ENCODE measurements at regions not wholly inside any gene's neighbourhood (a gene's known extent, or its start where the extent isn't known, plus 50 kb on each side); places are given as distances from the start of the nearest gene placed in this dataset.

- Histone ChIP-seq H2AFZ (ENCODE audit: low read depth, low read length) (no peak overlapping the region), H3K9me1 (ENCODE audit: control insufficient read depth, insufficient read depth, low read length) (no peaks in the 10 kb centered on the region), H3K36me3 (ENCODE audit: control insufficient read depth, insufficient read depth, low read length) (no peaks in the 10 kb centered on the region), H3K4me1 (replicated peaks in 1 of 2; ENCODE audit: control insufficient read depth in 2 of 2, insufficient read depth in 2 of 2, low read length in 2 of 2) (no peaks in the 10 kb centered on the region), H3K9ac (ENCODE audit: insufficient read depth in 1 of 2, low read depth in 2 of 2, low read length in 2 of 2) (no peak overlapping the region), H3K27me3 (ENCODE audit: control insufficient read depth in 2 of 2, insufficient read depth in 2 of 2, low read length in 2 of 2) (no peaks in the 10 kb centered on the region), H3K4me3 (no peak overlapping the region), H3K4me2 (ENCODE audit: insufficient read depth, low read length) (no peak overlapping the region), H3K79me2 (ENCODE audit: control insufficient read depth, insufficient read depth, low read length) (no peaks in the 10 kb centered on the region), H4K20me1 (replicated peaks; ENCODE audit: control insufficient read depth, insufficient read depth, low read length) (no peaks in the 10 kb centered on the region), H3K9me3 (replicated peaks; ENCODE audit: control insufficient read depth, insufficient read depth, low read depth, low read length) (no peaks in the 10 kb centered on the region), H3K27ac (ENCODE audit: extremely low read depth, low read depth, low read length) (no peak overlapping the region)
- in situ Hi-C loops (cut with MboI) (no loop called here), intact Hi-C loops (cut with micrococcal nuclease) (no loop called here)
- 0% methylated on average over 3 of the region's 3 CpGs for WGBS (ENCODE audit: insufficient coverage, low coverage, missing lambda C conversion rate)
- ChIA-PET CTCF (ENCODE audit: low intra/inter-chr PET ratio) (no interaction called here), POLR2A (no interaction called here)
- no peak for DNase-seq (ENCODE audit: extremely low read depth in 1 of 4, low spot score in 3 of 4)
- BruUV-seq (replicated peaks) = no TSS peak
- FAIRE-seq = no peak
- ATAC-seq = no peak
- TF ChIP-seq JUN (IDR thresholded peaks at IDR 0.05; ENCODE audit: borderline replicate concordance, low read depth, low read length) (no peak), JUN (CRISPR knock-in tag; IDR thresholded peaks at IDR 0.05; ENCODE audit: borderline replicate concordance) (no peak), TCF15 (CRISPR knock-in tag; IDR thresholded peaks at IDR 0.05) (no peak), KDM5B (IDR thresholded peaks at IDR 0.05; ENCODE audit: insufficient replicate concordance, low read depth, low read length) (no peak), ARID4B (CRISPR knock-in tag; IDR thresholded peaks at IDR 0.05) (no peak), ZNF124 (CRISPR knock-in tag; IDR thresholded peaks at IDR 0.05) (no peak), GMEB1 (CRISPR knock-in tag; IDR thresholded peaks at IDR 0.05) (no peak), NUFIP1 (IDR thresholded peaks at IDR 0.05; ENCODE audit: partially characterized antibody) (no peak), NFE2L1 (tag; IDR thresholded peaks at IDR 0.05; ENCODE audit: borderline replicate concordance, low read depth) (no peak), GABPB1 (CRISPR knock-in tag; IDR thresholded peaks at IDR 0.05) (no peak), XRCC5 (IDR thresholded peaks at IDR 0.05; ENCODE audit: low read depth, low read length) (no peak), CCNT2 (IDR thresholded peaks at IDR 0.05; ENCODE audit: borderline replicate concordance, extremely low read depth, insufficient read length, low read depth, low read length) (no peak), USF2 (CRISPR knock-in tag; IDR thresholded peaks at IDR 0.05) (no peak), GATAD2B (IDR thresholded peaks at IDR 0.05; ENCODE audit: borderline replicate concordance) (no peak), MED1 (CRISPR knock-in tag; IDR thresholded peaks at IDR 0.05; ENCODE audit: borderline replicate concordance) (no peak), ETV6 (IDR thresholded peaks at IDR 0.05; ENCODE audit: borderline replicate concordance in 1 of 2, low read depth in 2 of 2, low read length in 1 of 2) (no peak), ETV6 (CRISPR knock-in tag; IDR thresholded peaks at IDR 0.05; ENCODE audit: borderline replicate concordance) (no peak)
Measured at GRCh38 chr14:25800841-25801240, 750.9 kb upstream of the STXBP6 start.

All from K562 (cell line).